BE2C (cell line): ENCODE measurements at regions not wholly inside any gene's neighbourhood (a gene's known extent, or its start where the extent isn't known, plus 50 kb on each side); places are given as distances from the start of the nearest gene placed in this dataset.

Experiments used
- DNase-seq: peaks from one replicate; pipeline ENCODE4 v3.0.0-alpha.2; 2020
- H3K27me3 ChIP-seq: fragments of 250-450 bp; sonication (Bioruptor Pico); 2 replicates; pipeline ENCODE4 v1.5.1; 2020; ENCODE audit warnings: mild to moderate bottlenecking
- H3K36me3 ChIP-seq: fragments of 250-450 bp; sonication (Bioruptor Pico); 2 replicates; pipeline ENCODE4 v1.5.1; 2020; ENCODE audit warnings: mild to moderate bottlenecking
- H3K4me1 ChIP-seq: fragments of 250-450 bp; sonication (Bioruptor Pico); 2 replicates; pipeline ENCODE4 v1.5.1; 2020
- H3K4me3 ChIP-seq: 2 replicates; pipeline ENCODE4 v1.5.1; 2011; ENCODE audit warnings: low read depth, low read length
- H3K9me3 ChIP-seq: fragments of 250-450 bp; sonication (Bioruptor Pico); 2 replicates; pipeline ENCODE4 v1.5.1; 2020
- TF ChIP-seq, protein P1 (sequence below): IDR thresholded peaks from 2 replicates; pipeline ENCODE4 v1.5.1; 2012; ENCODE audit warnings: mild to moderate bottlenecking, low read depth, low read length

DNA sequence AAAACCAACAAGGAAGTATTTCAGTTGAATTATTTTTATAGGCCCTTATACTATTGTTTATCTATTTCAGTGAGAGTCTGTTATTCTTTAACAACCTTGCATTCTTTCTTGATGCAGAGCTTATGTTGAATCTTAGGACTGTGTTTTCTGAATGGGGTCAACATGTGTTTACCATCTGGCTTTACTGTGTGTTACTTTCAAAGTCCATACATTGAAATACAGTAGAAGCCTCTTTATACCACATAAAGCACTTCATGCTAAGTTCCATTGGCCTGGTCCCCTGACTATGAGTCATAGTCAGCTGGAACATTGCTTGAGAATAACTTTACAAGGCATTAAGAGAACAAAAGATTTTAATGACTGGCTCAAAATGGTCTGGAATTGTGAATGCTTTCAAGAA, 152.6 kb downstream of the GASK1B start:
- Histone ChIP-seq H3K36me3 (no peaks in the 10 kb centered on the region), H3K4me1 (no peaks in the 10 kb centered on the region), H3K27me3 (no peaks in the 10 kb centered on the region; the same call in none of the 2 replicates), H3K9me3 (no peaks in the 10 kb centered on the region), H3K4me3 (no peak overlapping the region)
- TF ChIP-seq, protein P1, sequence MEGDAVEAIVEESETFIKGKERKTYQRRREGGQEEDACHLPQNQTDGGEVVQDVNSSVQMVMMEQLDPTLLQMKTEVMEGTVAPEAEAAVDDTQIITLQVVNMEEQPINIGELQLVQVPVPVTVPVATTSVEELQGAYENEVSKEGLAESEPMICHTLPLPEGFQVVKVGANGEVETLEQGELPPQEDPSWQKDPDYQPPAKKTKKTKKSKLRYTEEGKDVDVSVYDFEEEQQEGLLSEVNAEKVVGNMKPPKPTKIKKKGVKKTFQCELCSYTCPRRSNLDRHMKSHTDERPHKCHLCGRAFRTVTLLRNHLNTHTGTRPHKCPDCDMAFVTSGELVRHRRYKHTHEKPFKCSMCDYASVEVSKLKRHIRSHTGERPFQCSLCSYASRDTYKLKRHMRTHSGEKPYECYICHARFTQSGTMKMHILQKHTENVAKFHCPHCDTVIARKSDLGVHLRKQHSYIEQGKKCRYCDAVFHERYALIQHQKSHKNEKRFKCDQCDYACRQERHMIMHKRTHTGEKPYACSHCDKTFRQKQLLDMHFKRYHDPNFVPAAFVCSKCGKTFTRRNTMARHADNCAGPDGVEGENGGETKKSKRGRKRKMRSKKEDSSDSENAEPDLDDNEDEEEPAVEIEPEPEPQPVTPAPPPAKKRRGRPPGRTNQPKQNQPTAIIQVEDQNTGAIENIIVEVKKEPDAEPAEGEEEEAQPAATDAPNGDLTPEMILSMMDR: no peak
- DNase-seq: no peak

- no peak overlapping the region for H3K4me3 ChIP-seq
- H3K9me3 ChIP-seq: no peaks in the 10 kb centered on the region
- H3K4me1 ChIP-seq: no peaks in the 10 kb centered on the region
- DNase-seq: no peak
- no peaks in the 10 kb centered on the region for H3K36me3 ChIP-seq
- TF ChIP-seq, protein P1: no peak
- no peaks in the 10 kb centered on the region; the same call in none of the 2 replicates for H3K27me3 ChIP-seq
Measured at GRCh38 chr4:158018831-158019230, 154.0 kb downstream of the GASK1B start.

DNA sequence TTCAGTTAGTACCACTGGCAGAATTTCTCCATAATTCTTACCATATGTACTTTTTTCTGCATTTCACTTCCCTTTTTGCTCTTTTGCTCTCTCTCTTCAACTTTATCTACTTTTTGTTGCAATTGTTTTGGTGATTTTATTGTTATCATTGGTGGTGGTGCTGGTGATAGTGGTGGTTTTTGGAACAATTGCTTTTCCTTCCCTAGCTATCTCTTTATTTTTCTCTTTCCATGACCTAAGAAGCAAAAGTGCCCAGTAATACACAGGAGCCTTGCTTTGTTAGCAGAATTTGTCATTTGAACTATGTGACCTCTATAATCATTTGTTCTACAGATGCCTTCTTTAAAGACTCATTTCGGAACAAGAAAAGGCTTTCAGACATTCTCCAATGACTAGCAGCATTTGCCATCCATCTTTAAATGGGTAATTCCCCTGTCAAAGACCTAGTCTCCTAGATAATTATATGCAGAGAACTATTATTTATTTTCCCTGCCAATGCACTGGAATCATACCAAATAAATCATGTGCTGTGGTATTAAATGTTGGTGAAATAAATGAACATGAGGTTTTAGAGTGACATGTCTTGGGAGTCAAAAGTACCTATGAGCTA, 154.5 kb downstream of the GASK1B start:
- Histone ChIP-seq H3K36me3 (no peaks in the 10 kb centered on the region), H3K27me3 (no peaks in the 10 kb centered on the region; the same call in none of the 2 replicates), H3K9me3 (no peaks in the 10 kb centered on the region), H3K4me3 (no peak overlapping the region), H3K4me1 (no peaks in the 10 kb centered on the region)
- TF ChIP-seq, protein P1: no peak
- no peak for DNase-seq

DNA sequence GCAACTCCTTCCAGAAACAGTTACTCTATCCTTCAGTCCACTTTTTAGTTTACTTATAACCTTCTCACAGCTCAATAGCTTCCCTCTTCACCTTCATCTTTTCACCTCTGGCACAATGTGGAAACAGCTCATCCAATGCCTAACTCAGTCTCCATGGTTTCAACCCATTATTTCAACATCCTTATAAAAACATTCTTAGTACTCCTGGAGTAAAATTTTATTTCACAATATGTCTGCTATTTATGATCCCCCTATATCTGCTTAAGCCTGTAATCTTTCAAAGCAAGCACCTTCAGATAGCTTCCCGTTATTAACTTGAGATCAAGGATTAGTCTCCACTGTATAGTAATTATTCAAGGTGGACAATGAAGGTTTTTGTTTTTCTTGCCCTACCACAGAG, 156.3 kb downstream of the GASK1B start:
- H3K4me1 ChIP-seq: no peaks in the 10 kb centered on the region
- no peaks in the 10 kb centered on the region for H3K36me3 ChIP-seq
- DNase-seq: no peak
- H3K27me3 ChIP-seq: no peaks in the 10 kb centered on the region; the same call in 1 of the 2 replicates
- no peaks in the 10 kb centered on the region for H3K9me3 ChIP-seq
- H3K4me3 ChIP-seq: no peak overlapping the region
- TF ChIP-seq, protein P1: no peak

DNA sequence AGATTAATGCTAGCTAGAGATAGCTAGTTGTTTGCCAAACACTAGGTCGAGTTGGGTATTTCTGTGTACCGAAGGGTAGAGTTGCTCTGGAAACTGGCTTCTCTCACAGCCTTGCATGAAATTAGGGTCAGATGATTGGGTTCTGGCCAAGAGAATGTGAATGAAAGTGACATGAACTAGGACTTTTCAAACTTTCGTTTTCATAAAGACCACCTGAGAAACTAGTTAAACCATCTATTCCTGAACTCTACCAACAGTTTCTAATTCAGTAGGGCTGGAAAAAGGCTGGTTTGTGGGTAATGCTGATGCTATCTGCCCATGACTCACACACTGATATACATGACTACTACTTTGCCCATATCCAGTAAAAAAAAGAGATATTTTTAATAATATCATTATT, 157.6 kb downstream of the GASK1B start:
- TF ChIP-seq, protein P1: no peak
- DNase-seq: no peak
- no peaks in the 10 kb centered on the region for H3K36me3 ChIP-seq

DNA sequence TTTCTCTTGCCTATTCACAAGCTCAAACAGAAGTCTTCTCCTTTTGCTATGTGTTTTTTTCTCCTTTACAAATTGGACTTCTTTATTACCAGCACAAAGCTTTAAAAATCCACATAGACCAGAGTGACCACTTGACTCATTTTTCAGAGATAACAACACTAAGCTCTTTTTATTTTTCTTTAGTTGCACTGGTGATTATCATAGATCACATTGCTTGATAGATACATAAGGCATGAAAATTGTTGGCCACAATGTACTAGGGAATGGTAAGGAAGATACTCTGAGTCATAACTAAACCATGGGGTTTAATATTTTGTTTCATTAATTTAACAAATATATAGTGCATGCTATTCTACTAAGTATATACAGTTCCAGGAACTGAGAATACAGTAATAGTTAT, 159.0 kb downstream of the GASK1B start:
- Histone ChIP-seq H3K36me3 (no peaks in the 10 kb centered on the region), H3K27me3 (no peaks in the 10 kb centered on the region; the same call in 1 of the 2 replicates), H3K4me3 (no peak overlapping the region), H3K9me3 (no peaks in the 10 kb centered on the region), H3K4me1 (no peaks in the 10 kb centered on the region)
- TF ChIP-seq, protein P1: no peak
- DNase-seq: no peak

More for the DNA sequence above, 157.6 kb downstream of the GASK1B start:
- Histone ChIP-seq H3K4me3 (no peak overlapping the region), H3K9me3 (no peaks in the 10 kb centered on the region), H3K27me3 (no peaks in the 10 kb centered on the region; the same call in 1 of the 2 replicates), H3K4me1 (no peaks in the 10 kb centered on the region)
